ENCODE measurements at regions not wholly inside any gene's neighbourhood (a gene's known extent, or its start where the extent isn't known, plus 50 kb on each side); places are given as distances from the start of the nearest gene placed in this dataset.

GRCh38 chr9:13487936-13488335, 208.4 kb upstream of the MPDZ start:
- Mint-ChIP-seq H3K4me1 (peaks cover 42% of the 10 kb centered on the region), H3K4me3 (no peak overlapping the region), H3K36me3 (ENCODE audit: low read depth) (no peaks in the 10 kb centered on the region), H3K27ac (no peak overlapping the region), H3K27me3 (ENCODE audit: insufficient read depth, low read depth, poor library complexity) (no peaks in the 10 kb centered on the region), H3K9me3 (no peaks in the 10 kb centered on the region)
- Histone ChIP-seq H3K4me3 (no peak overlapping the region), H4K20me1 (replicated peaks; ENCODE audit: insufficient read depth) (no peaks in the 10 kb centered on the region), H3K36me3 (ENCODE audit: insufficient read depth) (no peaks in the 10 kb centered on the region), H3K27me3 (ENCODE audit: insufficient read depth) (no peaks in the 10 kb centered on the region), H3K79me2 (replicated peaks; ENCODE audit: insufficient read depth) (no peaks in the 10 kb centered on the region), H3K4me1 (ENCODE audit: insufficient read depth) (peaks cover 21% of the 10 kb centered on the region), H3K9me2 (ENCODE audit: insufficient read depth) (peaks cover 19% of the 10 kb centered on the region; the same call in 1 of the 2 replicates), H2AFZ (no peak overlapping the region), H3K4me2 (no peak overlapping the region), H3K27ac (ENCODE audit: low read depth) (no peak overlapping the region), H3F3A (replicated peaks; ENCODE audit: low read depth) (no peaks in the 10 kb centered on the region)
- TF ChIP-seq EZH2 (IDR thresholded peaks at IDR 0.05; ENCODE audit: low read depth, unreplicated experiment) (no peak), ZNF114 (CRISPR knock-in tag; IDR thresholded peaks at IDR 0.05) (no peak), ETS1 (IDR thresholded peaks at IDR 0.05) (no peak), POLR2AphosphoS5 (IDR thresholded peaks at IDR 0.05; ENCODE audit: low read depth) (no peak), CREB1 (CRISPR knock-in tag; IDR thresholded peaks at IDR 0.05; ENCODE audit: low read depth) (no peak), NANOG (IDR thresholded peaks at IDR 0.05; ENCODE audit: borderline replicate concordance) (no peak), EZH2phosphoT487 (IDR thresholded peaks at IDR 0.05; ENCODE audit: unreplicated experiment) (no peak), REST (IDR thresholded peaks at IDR 0.05; ENCODE audit: unreplicated experiment) (no peak), ZNF331 (CRISPR knock-in tag; IDR thresholded peaks at IDR 0.05; ENCODE audit: low read depth) (no peak), STAT1 (IDR thresholded peaks at IDR 0.05; ENCODE audit: unreplicated experiment) (no peak), ZNF462 (CRISPR knock-in tag; IDR thresholded peaks at IDR 0.05) (no peak), CTCF (conservative IDR thresholded peaks at IDR 0.05; ENCODE audit: low read depth in 2 of 2) (no peak), JUNB (IDR thresholded peaks at IDR 0.05; ENCODE audit: unreplicated experiment) (no peak)
- ATAC-seq = no peak
- DNase-seq (ENCODE audit: low spot score) = no peak

All from GM23338 (cell line).